GM18909 (cell line): ENCODE measurements at regions not wholly inside any gene's neighbourhood (a gene's known extent, or its start where the extent isn't known, plus 50 kb on each side); places are given as distances from the start of the nearest gene placed in this dataset.

Experiments used
- ATAC-seq: cut with Tn5 transposase; IDR thresholded peaks from one replicate; pipeline ENCODE4 v1.9.1; 2021; ENCODE audit warnings: mild to moderate bottlenecking; ENCODE audit not compliant: unreplicated experiment, poor library complexity

- no peak for ATAC-seq
These were observed 64.5 kb downstream of the COPS8 start for GRCh38 chr2:237150186-237150585.

GRCh38 chr2:237150831-237151375 is 65.2 kb downstream of the COPS8 start:
- no peak for ATAC-seq

- ATAC-seq, result no peak
These were observed 66.7 kb downstream of the COPS8 start for GRCh38 chr2:237152361-237152760.

- ATAC-seq, result no peak
These were observed 67.5 kb downstream of the COPS8 start for GRCh38 chr2:237153181-237153580.

- no peak for ATAC-seq
These were observed 68.5 kb downstream of the COPS8 start for GRCh38 chr2:237154082-237154638.

- no peak for ATAC-seq
These were observed 69.5 kb downstream of the COPS8 start for GRCh38 chr2:237154884-237155851.

GRCh38 chr2:237156031-237156856 is 70.6 kb downstream of the COPS8 start:
- ATAC-seq, result no peak

- no peak for ATAC-seq
These were observed 71.4 kb downstream of the COPS8 start for GRCh38 chr2:237156857-237157779.

- ATAC-seq, result no peak
These were observed 72.1 kb downstream of the COPS8 start for GRCh38 chr2:237157780-237158102.

GRCh38 chr2:237158194-237158593 is 72.5 kb downstream of the COPS8 start:
- ATAC-seq, result no peak

- ATAC-seq, result no peak
These were observed 73.6 kb downstream of the COPS8 start for GRCh38 chr2:237159006-237159911.

- no peak for ATAC-seq
These were observed 74.7 kb downstream of the COPS8 start for GRCh38 chr2:237160271-237160919.

GRCh38 chr2:237161189-237161588 is 75.5 kb downstream of the COPS8 start:
- no peak for ATAC-seq

- no peak for ATAC-seq
These were observed 77.3 kb downstream of the COPS8 start for GRCh38 chr2:237162959-237163358.

GRCh38 chr2:237164474-237165042 is 78.9 kb downstream of the COPS8 start:
- no peak for ATAC-seq

- no peak for ATAC-seq
These were observed 80.0 kb downstream of the COPS8 start for GRCh38 chr2:237165405-237166276.

- no peak for ATAC-seq
These were observed 81.3 kb downstream of the COPS8 start for GRCh38 chr2:237167038-237167437.
